Non-pigmented ciliary epithelial cell (primary cell): ENCODE measurements at regions not wholly inside any gene's neighbourhood (a gene's known extent, or its start where the extent isn't known, plus 50 kb on each side); places are given as distances from the start of the nearest gene placed in this dataset.

Experiments
- DNase-seq: peaks from one replicate; pipeline ENCODE4 v3.0.0-alpha.2; 2010; ENCODE audit warnings: low read depth

- DNase-seq = no peak
These were observed 94.6 kb upstream of the AKT3 start for GRCh38 chr1:243944429-243945160.

GRCh38 chr1:243943671-243944428 is 93.8 kb upstream of the AKT3 start:
- DNase-seq = no peak

DNA sequence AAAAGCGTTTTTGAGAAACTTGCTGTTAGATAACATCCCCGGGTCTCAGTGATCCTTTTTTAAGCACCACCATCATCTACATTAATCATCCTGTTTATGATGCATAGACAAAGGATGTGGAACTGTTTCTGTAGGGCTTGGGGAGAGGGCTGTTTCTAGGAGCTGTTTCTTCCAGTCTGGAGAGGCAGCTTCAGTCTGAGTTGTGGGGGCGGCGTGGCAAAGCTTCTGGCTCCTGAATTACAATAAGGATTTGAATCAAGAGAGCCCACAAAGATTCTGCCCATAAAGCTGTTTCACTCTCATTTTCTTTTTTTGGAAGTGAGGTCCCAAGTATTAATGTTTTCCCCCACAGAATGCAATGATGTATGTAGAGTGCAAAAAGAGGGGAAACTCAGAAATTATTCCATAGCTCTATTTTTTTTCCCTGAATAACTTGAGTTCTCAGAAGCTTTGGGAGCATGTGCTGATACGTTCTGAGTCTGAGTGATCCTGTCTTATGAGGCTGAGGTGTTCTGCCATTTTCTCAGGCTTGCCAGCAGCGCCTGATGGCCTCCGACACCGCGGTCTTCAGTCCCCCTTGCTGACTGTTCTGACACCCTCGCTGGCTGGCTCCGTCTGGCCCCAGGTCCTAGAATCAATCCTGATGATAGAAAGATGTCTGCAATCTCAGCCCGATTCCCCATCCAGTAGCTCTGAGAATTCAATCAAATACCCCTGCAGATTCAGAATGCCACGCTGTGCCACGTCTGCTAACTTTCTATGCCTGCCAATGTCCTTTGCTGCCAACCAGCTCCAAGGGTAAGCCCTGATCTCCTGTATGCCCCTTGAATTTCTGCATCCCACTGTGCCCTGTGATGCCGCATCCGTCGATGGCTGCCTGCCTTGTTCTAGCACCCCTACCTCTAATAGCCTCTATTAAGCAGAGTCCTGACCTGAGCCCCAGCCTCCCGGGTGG is 92.4 kb upstream of the AKT3 start:
- DNase-seq = no peak

DNA sequence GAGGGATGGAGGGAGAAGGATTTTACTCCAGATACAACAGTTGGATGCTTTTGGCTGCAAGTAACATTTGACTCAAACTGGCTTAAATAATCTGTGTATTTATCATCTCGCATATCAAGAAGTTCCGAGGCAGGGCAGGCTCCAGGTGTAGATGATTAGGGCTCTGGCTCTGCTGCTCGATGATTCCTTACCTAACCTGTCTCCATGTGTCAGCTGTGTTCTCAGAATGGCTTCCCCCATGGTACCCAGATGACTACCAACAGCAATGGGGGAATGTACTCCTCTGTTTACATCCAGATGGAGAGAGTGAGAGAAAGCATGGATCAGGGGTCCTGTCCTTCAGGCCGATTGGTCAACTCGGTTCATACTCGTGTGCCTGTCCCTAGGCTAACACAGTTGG is 90.4 kb upstream of the AKT3 start:
- no peak for DNase-seq

- DNase-seq = no peak
These were observed 89.3 kb upstream of the AKT3 start for GRCh38 chr1:243939167-243939848.

DNA sequence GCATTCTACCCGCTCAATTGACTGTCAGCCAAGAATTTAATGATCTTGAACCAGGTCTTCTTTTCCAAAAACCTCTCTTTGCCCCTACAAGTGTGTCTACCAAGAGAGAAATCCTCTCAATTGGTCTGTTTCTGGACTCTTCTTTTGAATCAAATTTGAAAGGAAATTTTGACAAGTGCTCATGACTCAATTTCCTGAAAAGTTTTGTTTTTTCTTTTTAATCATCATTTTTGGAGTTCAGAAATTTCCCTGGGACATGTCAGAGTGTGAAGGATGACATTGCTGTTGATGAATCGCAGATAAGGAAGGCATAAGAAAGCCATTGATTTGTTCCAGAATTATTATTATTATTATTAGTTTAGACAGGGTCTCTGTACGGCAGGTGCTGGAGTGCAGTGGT is 88.2 kb upstream of the AKT3 start:
- DNase-seq = no peak

- no peak for DNase-seq
These were observed 83.5 kb upstream of the AKT3 start for GRCh38 chr1:243933495-243933894.

- DNase-seq = no peak
These were observed 81.9 kb upstream of the AKT3 start for GRCh38 chr1:243931957-243932356.

DNA sequence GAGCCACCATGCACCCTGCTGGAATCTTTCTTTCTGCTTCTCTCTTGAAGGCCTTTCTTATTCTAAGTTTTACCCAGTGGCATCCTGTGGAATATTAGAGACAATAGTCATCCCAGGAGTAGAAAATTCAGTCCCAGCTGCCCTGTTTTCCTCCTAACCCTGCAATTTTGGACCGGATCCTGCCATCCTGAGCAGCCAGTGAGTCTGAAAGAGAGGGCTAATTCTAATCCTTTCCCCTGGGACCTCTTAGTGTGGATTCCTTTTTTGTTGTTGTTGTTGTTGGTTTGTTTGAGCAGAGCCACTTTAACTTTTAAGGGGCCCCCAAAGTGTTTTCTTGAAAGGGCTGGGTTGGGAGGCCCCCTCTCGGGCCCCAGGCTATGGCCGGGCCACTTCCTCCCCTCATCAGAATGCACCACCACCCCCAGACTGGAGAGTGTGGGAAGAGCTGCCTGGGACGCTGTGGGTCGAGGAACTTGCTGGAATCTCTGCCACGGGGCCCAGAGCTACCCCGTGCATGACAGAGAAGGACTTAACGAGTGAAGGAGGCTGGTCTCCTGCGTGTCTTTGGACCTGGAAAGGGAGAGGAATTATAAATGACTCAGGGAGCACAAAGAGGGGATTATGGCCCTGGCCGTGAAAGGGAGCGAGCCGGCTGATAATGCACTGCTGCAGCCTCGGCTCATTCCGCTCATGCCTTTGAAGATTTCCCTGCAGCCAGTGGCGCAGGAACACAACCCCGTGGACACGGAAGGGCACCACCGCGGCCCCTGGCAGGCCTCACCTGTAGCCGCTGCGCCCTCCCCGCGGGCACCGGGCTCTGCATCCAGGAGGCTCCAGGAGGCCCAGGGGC is 81.0 kb upstream of the AKT3 start:
- no peak for DNase-seq

- DNase-seq = no peak
These were observed 77.3 kb upstream of the AKT3 start for GRCh38 chr1:243927381-243927780.

DNA sequence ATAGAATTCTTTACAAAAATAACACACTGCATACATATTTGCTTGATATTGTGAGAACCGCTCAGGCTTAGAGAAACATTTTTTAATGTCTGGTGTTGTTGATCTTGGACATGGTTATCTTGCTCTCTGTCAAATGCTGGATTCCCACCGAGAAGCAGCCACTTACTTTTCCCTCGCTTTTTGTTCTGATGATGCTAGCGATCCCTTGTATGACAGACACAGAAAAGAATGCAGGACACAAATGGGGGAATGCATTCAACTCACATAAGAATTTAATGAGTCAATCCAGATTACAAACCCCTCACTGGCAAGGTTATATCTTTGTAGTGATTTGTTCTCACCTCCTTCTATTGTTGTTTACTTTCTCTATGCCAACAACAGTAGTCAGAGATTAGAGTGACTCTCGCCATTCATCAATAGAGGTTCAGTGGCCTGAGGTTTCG is 76.8 kb upstream of the AKT3 start:
- peak; percentile 93 for DNase-seq

- DNase-seq = no peak
These were observed 76.3 kb upstream of the AKT3 start for GRCh38 chr1:243926299-243926698.

GRCh38 chr1:243924588-243925349 is 74.7 kb upstream of the AKT3 start:
- DNase-seq = no peak

- DNase-seq = no peak
These were observed 74.1 kb upstream of the AKT3 start for GRCh38 chr1:243924188-243924587.

DNA sequence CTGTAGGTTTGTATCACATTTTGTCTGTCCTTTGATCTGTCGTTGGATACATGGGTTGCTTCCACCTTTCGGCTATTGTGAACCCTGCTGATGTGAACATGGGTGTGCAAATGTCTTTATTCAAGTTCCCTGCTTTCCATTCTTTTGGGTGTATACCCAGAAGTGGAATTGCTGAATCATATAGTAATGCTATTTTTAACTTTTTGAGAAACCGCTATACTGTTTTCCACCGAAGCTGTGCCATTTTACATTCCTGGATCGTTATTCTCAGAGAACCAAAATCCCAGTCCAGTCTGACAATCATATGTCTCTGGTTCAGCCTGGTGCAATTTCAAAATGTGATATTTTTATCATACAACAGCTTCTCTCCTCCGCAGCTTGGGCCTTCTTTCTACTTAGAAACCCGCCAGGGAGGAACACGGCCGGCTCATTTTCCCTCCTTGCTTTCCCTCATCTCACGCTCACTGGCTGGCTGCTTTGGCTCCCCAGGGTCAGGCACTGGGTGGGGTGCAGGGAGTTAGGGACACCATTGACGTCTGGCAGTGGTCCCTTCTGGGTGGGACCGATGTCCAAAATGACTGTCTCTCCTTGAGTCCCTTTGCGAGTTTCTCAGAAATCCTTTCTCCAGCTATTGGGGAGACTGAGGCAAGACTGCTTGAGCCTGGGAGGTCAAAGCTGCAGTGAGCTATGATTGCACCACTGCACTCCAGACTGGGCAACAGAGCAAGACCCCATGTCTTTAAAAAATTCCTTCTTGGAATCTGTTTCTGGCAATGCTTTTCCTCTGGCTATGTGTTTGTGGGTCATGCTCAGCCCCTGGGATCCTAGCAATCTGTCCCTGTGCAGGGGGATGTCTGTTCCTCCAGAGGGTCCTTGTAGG is 73.5 kb upstream of the AKT3 start:
- DNase-seq = no peak

- no peak for DNase-seq
These were observed 71.1 kb upstream of the AKT3 start for GRCh38 chr1:243921111-243921510.

GRCh38 chr1:243917863-243918565 is 68.0 kb upstream of the AKT3 start:
- DNase-seq = no peak

- peak; percentile 70 for DNase-seq
These were observed 67.3 kb upstream of the AKT3 start for GRCh38 chr1:243917177-243917862.
